ENCODE measurements at regions not wholly inside any gene's neighbourhood (a gene's known extent, or its start where the extent isn't known, plus 50 kb on each side); places are given as distances from the start of the nearest gene placed in this dataset.

DNA sequence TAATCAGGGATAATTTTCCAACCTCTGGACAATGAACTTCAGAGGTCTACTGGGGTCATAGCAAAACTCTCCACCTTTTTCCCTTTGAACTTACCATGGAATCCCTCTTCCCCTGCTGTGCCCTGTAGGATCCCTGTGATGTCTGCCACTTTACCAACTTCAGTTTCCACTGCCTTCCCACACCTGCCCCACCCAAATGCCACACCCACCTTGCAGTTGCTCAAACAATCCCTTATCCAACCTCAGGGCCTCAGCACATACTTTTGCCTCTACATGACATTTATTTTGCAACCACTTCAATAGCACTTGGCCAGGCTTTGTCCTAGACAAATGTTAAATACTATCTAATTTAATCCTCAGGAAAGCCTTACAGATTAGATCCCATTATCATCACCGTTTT, 463.7 kb upstream of the WWC1 start:
- TF ChIP-seq CHD4 (IDR thresholded peaks at IDR 0.05), result no peak
- TF ChIP-seq, protein P1, sequence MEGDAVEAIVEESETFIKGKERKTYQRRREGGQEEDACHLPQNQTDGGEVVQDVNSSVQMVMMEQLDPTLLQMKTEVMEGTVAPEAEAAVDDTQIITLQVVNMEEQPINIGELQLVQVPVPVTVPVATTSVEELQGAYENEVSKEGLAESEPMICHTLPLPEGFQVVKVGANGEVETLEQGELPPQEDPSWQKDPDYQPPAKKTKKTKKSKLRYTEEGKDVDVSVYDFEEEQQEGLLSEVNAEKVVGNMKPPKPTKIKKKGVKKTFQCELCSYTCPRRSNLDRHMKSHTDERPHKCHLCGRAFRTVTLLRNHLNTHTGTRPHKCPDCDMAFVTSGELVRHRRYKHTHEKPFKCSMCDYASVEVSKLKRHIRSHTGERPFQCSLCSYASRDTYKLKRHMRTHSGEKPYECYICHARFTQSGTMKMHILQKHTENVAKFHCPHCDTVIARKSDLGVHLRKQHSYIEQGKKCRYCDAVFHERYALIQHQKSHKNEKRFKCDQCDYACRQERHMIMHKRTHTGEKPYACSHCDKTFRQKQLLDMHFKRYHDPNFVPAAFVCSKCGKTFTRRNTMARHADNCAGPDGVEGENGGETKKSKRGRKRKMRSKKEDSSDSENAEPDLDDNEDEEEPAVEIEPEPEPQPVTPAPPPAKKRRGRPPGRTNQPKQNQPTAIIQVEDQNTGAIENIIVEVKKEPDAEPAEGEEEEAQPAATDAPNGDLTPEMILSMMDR (IDR thresholded peaks at IDR 0.05 in 2 of 3, conservative IDR thresholded peaks at IDR 0.05 in 1 of 3; ENCODE audit: control insufficient read depth in 2 of 3, extremely low read depth in 1 of 3, insufficient read depth in 1 of 3, low read depth in 3 of 3, low read length in 3 of 3), result no peak
- TF ChIP-seq FOXM1 (IDR thresholded peaks at IDR 0.05; ENCODE audit: low read depth, low read length), result no peak
- TF ChIP-seq SUZ12 (IDR thresholded peaks at IDR 0.05; ENCODE audit: unreplicated experiment), result no peak
- TF ChIP-seq, protein P2, sequence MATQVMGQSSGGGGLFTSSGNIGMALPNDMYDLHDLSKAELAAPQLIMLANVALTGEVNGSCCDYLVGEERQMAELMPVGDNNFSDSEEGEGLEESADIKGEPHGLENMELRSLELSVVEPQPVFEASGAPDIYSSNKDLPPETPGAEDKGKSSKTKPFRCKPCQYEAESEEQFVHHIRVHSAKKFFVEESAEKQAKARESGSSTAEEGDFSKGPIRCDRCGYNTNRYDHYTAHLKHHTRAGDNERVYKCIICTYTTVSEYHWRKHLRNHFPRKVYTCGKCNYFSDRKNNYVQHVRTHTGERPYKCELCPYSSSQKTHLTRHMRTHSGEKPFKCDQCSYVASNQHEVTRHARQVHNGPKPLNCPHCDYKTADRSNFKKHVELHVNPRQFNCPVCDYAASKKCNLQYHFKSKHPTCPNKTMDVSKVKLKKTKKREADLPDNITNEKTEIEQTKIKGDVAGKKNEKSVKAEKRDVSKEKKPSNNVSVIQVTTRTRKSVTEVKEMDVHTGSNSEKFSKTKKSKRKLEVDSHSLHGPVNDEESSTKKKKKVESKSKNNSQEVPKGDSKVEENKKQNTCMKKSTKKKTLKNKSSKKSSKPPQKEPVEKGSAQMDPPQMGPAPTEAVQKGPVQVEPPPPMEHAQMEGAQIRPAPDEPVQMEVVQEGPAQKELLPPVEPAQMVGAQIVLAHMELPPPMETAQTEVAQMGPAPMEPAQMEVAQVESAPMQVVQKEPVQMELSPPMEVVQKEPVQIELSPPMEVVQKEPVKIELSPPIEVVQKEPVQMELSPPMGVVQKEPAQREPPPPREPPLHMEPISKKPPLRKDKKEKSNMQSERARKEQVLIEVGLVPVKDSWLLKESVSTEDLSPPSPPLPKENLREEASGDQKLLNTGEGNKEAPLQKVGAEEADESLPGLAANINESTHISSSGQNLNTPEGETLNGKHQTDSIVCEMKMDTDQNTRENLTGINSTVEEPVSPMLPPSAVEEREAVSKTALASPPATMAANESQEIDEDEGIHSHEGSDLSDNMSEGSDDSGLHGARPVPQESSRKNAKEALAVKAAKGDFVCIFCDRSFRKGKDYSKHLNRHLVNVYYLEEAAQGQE (IDR thresholded peaks at IDR 0.05; ENCODE audit: low read depth, low read length), result no peak
- no peak for TF ChIP-seq TARDBP (IDR thresholded peaks at IDR 0.05; ENCODE audit: borderline replicate concordance)

All from GM12878 (cell line).